ENCODE measurements at regions not wholly inside any gene's neighbourhood (a gene's known extent, or its start where the extent isn't known, plus 50 kb on each side); places are given as distances from the start of the nearest gene placed in this dataset.

- TF ChIP-seq CTCF (IDR thresholded peaks at IDR 0.05) (no peak), POLR2A (IDR thresholded peaks at IDR 0.05) (no peak)
Observed at GRCh38 chr15:35698966-35699575, 153.1 kb upstream of the DPH6 start.

Data from adrenal gland (tissue), 5 donors.